ENCODE measurements at regions not wholly inside any gene's neighbourhood (a gene's known extent, or its start where the extent isn't known, plus 50 kb on each side); places are given as distances from the start of the nearest gene placed in this dataset.

DNA sequence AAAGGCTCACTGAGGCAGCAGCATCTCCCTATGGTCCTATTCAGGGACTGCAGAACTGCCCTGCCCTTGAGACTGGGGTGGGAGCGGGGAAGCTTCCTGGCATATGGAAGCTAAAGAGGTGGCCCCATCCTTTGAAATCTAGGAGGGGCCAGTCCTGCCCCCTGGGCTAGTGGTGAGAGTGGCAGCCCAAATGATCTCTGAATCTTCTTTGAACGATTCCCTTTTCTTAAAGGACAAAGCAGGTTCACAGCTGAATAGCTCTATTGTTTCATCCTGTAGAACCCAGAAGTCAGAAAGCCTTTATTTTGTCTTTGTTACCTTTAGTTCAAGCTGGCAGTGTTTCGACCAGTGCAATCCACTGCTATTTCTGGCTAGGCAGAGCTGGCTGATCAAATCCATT lies 741.9 kb downstream of the IRX1 start:
- no peaks in the 10 kb centered on the region for H4K20me1 ChIP-seq
- no peaks in the 10 kb centered on the region for H3K27me3 ChIP-seq
- H3K9me3 ChIP-seq (replicated peaks in 1 of 11), result peaks cover 0 to 18% (median 7%) of the 10 kb centered on the region in 11 experiments; a peak in 5 of 22 replicates
- H3K4me1 ChIP-seq, result no peaks in the 10 kb centered on the region
- no peak for TF ChIP-seq Cebpa-rat (IDR thresholded peaks at IDR 0.05)
- no peaks in the 10 kb centered on the region for H3K36me3 ChIP-seq
- H3K4me2 ChIP-seq, result no peak overlapping the region
- H3K27ac ChIP-seq, result no peak overlapping the region
- no peak overlapping the region for H3K9ac ChIP-seq
- no peak overlapping the region for H3K4me3 ChIP-seq

DNA sequence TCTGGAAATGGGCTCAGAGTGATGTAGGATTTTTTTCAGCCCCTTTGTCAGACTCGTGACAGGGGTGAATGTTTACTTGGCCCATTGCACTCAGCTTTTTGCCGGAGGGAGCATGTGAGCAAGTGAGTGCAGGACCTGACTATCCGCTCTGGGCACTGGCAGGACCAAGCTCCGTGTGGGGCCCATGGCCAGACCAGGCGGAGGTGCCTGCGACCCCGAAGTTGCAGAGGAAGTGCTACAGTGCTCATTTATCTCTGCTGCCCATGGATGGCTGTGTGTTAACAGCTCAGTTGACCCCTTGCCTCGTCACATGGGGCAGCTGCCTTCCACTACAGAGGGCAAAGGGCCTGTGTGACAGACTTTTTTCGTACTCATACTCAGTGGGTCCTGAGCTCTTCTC lies 744.3 kb downstream of the IRX1 start:
- H4K20me1 ChIP-seq, result no peaks in the 10 kb centered on the region
- H3K4me1 ChIP-seq, result no peaks in the 10 kb centered on the region
- no peak overlapping the region for H3K4me2 ChIP-seq
- no peak for TF ChIP-seq Cebpa-rat (IDR thresholded peaks at IDR 0.05)
- no peak overlapping the region for H3K27ac ChIP-seq
- no peak overlapping the region for H3K9ac ChIP-seq
- no peaks in the 10 kb centered on the region for H3K36me3 ChIP-seq
- no peak overlapping the region for H3K4me3 ChIP-seq
- peaks cover 0 to 17% (median 7%) of the 10 kb centered on the region in 11 experiments; a peak in 5 of 22 replicates for H3K9me3 ChIP-seq (replicated peaks in 1 of 11)
- H3K27me3 ChIP-seq, result no peaks in the 10 kb centered on the region

DNA sequence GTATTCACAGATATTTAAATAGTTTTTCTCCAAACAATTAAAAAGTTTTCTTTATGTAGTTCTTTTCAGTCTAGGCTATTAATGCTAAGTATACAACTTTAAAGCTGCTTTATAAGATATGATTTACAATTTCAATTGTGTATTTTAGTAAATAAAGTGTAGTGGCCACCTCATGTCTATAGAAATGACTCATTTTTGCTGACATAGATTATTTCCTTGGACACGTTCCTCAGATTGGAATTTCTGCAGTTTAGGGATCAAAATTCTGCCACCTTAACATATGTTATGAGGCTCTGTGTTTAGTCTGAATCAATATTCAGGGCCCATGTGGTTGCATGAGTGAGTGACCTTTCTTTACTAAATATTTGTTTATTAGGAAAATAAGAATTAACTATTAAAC lies 750.2 kb downstream of the IRX1 start:
- Histone ChIP-seq H3K4me2 (no peak overlapping the region), H4K20me1 (no peaks in the 10 kb centered on the region), H3K27me3 (no peaks in the 10 kb centered on the region), H3K4me1 (peaks cover 0 to 30% (median 9%) of the 10 kb centered on the region in 10 experiments; a peak in 13 of 20 replicates), H3K9ac (no peak overlapping the region), H3K27ac (no peak overlapping the region), H3K36me3 (no peaks in the 10 kb centered on the region), H3K4me3 (no peak overlapping the region), H3K9me3 (replicated peaks in 1 of 11) (peaks cover 0 to 10% (median 2%) of the 10 kb centered on the region in 11 experiments; a peak in 8 of 22 replicates)
- no peak for TF ChIP-seq Cebpa-rat (IDR thresholded peaks at IDR 0.05)

DNA sequence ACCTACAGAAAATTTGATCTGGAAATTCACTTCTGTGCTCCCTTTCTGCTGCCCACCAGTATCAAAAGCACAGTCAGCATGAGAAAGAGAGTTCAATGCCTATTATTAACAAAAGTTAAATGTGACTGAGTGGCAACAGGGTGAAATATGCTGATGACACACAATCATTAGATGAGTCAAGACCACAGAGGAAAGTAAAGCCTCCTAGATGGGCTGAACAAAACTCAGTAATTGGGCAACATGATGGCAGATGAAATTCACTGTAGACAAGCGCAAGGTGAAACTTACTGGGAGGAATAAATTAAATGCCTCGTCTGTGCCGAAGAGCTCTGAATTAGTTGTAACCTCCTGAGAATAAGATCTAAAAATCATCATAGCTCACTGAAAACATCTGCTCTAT lies 752.8 kb downstream of the IRX1 start:
- H3K4me1 ChIP-seq, result peaks cover 0 to 30% (median 9%) of the 10 kb centered on the region in 10 experiments; a peak in 13 of 20 replicates
- no peaks in the 10 kb centered on the region for H3K36me3 ChIP-seq
- TF ChIP-seq Cebpa-rat (IDR thresholded peaks at IDR 0.05), result no peak
- H3K27me3 ChIP-seq, result no peaks in the 10 kb centered on the region
- peak overlapping the region in 8 of 11 experiments; percentile 2 to 70 (median 28); a peak in 9 of 22 replicates for H3K4me2 ChIP-seq
- H3K9me3 ChIP-seq (replicated peaks in 1 of 11), result peaks cover 21 to 34% (median 26%) of the 10 kb centered on the region in 11 experiments
- H3K27ac ChIP-seq, result peak overlapping the region in 2 of 11 experiments; percentile 26 to 55; a peak in 4 of 22 replicates
- H3K4me3 ChIP-seq, result no peak overlapping the region
- H3K9ac ChIP-seq, result no peak overlapping the region
- H4K20me1 ChIP-seq, result no peaks in the 10 kb centered on the region

DNA sequence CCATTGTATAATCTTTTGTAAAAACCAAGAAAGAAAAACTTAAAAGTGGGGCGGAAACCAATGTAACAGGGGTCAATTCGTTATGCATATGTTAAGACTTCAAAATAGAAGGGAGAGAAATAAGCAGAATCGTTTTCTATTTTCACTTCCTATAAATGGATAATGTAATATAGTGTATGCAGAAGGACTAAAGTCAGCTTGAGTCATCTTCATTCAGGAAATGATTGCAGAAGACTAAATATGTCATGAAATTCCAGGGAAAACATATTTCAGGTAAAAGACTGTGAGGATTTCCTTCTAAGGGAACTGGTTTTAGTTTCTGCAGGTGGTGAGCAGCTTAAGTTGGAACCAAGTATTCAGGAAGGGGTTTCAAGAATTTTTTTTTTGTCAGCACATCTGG lies 753.3 kb downstream of the IRX1 start:
- H3K4me3 ChIP-seq, result no peak overlapping the region
- H3K9ac ChIP-seq, result no peak overlapping the region
- peak overlapping the region in 9 of 11 experiments; percentile 2 to 70 (median 27); a peak in 10 of 22 replicates for H3K4me2 ChIP-seq
- TF ChIP-seq Cebpa-rat (IDR thresholded peaks at IDR 0.05), result no peak
- H3K27me3 ChIP-seq, result no peaks in the 10 kb centered on the region
- H4K20me1 ChIP-seq, result no peaks in the 10 kb centered on the region
- peak overlapping the region in 2 of 11 experiments; percentile 26 to 55; a peak in 4 of 22 replicates for H3K27ac ChIP-seq
- no peaks in the 10 kb centered on the region for H3K36me3 ChIP-seq
- peaks cover 25 to 39% (median 31%) of the 10 kb centered on the region in 11 experiments for H3K9me3 ChIP-seq (replicated peaks in 1 of 11)
- peaks cover 0 to 30% (median 9%) of the 10 kb centered on the region in 10 experiments; a peak in 13 of 20 replicates for H3K4me1 ChIP-seq

DNA sequence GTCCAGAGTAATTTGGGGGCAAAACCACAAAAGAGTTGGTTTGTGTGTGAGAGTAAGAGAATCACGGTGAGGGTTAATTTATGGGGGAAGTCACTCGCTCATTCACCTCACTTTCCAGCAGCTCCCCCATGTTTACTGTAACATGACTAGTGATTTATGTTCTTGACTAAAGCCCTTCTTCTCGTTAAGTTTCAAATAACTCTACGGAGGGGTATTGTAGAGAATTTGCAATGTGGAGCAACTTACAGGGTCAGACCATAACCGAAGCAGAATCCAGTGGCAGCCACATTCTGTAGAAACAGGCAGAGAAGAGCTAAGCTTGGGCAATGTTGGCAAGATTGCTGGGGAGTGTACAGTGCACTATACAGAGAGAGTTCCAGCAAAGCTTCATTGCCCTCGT lies 760.6 kb downstream of the IRX1 start:
- H3K4me2 ChIP-seq, result no peak overlapping the region
- H3K27ac ChIP-seq, result no peak overlapping the region
- no peak overlapping the region for H3K4me3 ChIP-seq
- peaks cover 0 to 8% (median 2%) of the 10 kb centered on the region in 10 experiments; a peak in 13 of 20 replicates for H3K4me1 ChIP-seq
- H3K27me3 ChIP-seq, result no peaks in the 10 kb centered on the region
- H3K9ac ChIP-seq, result no peak overlapping the region
- H4K20me1 ChIP-seq, result no peaks in the 10 kb centered on the region
- no peak for TF ChIP-seq Cebpa-rat (IDR thresholded peaks at IDR 0.05)
- peaks cover 33 to 58% (median 38%) of the 10 kb centered on the region in 11 experiments for H3K9me3 ChIP-seq (replicated peaks in 1 of 11)
- no peaks in the 10 kb centered on the region for H3K36me3 ChIP-seq

DNA sequence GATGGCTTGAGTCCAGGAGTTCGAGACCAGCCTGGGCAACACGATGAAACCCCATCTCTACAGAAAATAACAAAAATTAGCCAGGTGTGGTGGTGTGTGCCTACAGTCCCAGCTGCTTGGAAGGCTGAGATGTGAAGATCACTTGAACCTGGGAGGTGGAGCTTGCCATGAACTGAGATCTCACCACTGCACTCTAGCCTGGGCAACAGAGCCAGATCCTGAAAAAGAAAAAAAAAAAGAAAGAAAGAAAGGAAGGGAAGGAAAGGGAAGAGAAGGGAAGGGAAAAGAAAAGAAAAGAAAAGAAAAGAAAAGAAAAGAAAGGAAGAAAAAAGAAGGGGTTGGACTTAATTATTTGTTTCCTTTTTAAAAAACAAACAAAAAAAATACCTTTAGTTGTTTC lies 764.2 kb downstream of the IRX1 start:
- peaks cover 6 to 25% (median 19%) of the 10 kb centered on the region in 10 experiments for H3K4me1 ChIP-seq
- no peaks in the 10 kb centered on the region for H3K36me3 ChIP-seq
- H3K27ac ChIP-seq, result no peak overlapping the region
- peaks cover 0 to 22% (median 4%) of the 10 kb centered on the region in 11 experiments; a peak in 10 of 22 replicates for H3K9me3 ChIP-seq (replicated peaks in 1 of 11)
- no peak for TF ChIP-seq Cebpa-rat (IDR thresholded peaks at IDR 0.05)
- no peak overlapping the region for H3K4me3 ChIP-seq
- no peaks in the 10 kb centered on the region for H3K27me3 ChIP-seq
- no peak overlapping the region for H3K9ac ChIP-seq
- H3K4me2 ChIP-seq, result no peak overlapping the region
- no peaks in the 10 kb centered on the region for H4K20me1 ChIP-seq

DNA sequence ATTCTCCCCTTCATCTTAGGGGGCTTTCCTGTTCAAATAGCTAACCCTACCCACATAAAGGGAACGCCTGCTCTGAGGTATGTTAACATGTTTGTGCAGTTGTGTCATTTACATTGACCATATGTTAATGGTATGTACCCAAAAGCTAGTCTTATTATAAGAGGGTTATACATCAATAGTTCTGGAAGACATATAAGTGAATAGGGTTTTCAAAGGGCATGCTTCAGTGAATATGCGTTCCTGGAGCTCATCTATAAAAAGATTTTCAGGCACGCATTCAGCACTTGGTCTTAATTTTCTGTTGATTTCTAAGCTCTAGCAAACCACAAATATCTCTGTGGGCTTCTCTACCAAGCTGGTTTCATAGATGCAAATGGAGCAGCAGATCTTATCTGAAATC lies 766.1 kb downstream of the IRX1 start:
- Histone ChIP-seq H3K9me3 (replicated peaks in 1 of 11) (peaks cover 0 to 16% (median 4%) of the 10 kb centered on the region in 11 experiments; a peak in 9 of 22 replicates), H3K27ac (no peak overlapping the region), H3K4me3 (no peak overlapping the region), H3K36me3 (no peaks in the 10 kb centered on the region), H3K9ac (no peak overlapping the region), H3K27me3 (no peaks in the 10 kb centered on the region), H3K4me2 (peak overlapping the region in 10 of 11 experiments; percentile 13 to 77 (median 62); a peak in 18 of 22 replicates), H4K20me1 (no peaks in the 10 kb centered on the region), H3K4me1 (peaks cover 6 to 25% (median 19%) of the 10 kb centered on the region in 10 experiments)
- no peak for TF ChIP-seq Cebpa-rat (IDR thresholded peaks at IDR 0.05)

DNA sequence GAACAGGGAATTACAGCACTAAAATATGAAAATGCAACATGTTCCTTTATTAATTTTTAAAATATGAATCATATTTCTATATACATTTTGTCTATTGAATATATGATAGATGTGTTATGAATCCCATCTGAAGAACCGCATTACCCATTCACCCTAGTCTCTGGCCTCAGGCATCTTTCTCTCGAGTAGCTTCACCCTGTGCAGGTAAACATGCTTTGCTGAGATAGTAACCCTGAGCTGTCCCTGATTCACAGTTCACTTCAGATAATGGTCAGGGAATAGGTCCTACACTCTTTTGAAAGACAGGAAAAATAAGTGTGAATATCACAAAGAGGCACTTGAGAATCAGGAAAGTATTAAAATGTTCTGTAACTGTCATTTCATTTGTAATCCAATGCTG lies 766.8 kb downstream of the IRX1 start:
- Histone ChIP-seq H3K4me2 (peak overlapping the region; percentile 6 to 77 (median 61); a peak in 18 of 22 replicates), H3K9me3 (replicated peaks in 1 of 11) (peaks cover 0 to 18% (median 6%) of the 10 kb centered on the region in 11 experiments; a peak in 9 of 22 replicates)
- TF ChIP-seq Cebpa-rat (IDR thresholded peaks at IDR 0.05), result no peak

DNA sequence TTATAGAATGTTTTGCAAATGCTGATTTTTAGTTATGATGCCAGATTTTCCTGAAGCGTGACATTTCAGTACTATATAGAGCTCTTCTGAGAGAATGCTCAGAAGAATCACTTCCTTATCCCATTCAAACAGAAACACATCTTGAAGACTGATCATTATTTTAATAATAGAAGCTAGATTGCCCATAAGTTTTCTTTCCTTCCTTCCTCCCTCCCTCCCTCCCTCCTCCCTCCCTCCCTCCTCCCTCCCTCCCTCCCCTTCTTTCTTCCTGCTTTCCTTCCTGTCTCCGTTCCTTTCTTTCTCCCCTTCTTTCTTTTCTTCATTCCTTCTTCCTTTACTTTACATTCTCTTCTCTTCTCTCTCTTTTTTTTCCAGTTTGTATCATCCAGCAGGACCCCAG lies 767.4 kb downstream of the IRX1 start:
- peak overlapping the region in 10 of 11 experiments; percentile 36 to 77 (median 62); a peak in 17 of 22 replicates for H3K4me2 ChIP-seq

More for the DNA sequence above, 766.8 kb downstream of the IRX1 start:
- no peaks in the 10 kb centered on the region for H3K36me3 ChIP-seq
- H3K27ac ChIP-seq, result peak overlapping the region in 2 of 11 experiments; percentile 17 to 21; a peak in 1 of 22 replicates
- H3K4me3 ChIP-seq, result no peak overlapping the region
- no peaks in the 10 kb centered on the region for H3K27me3 ChIP-seq
- H3K9ac ChIP-seq, result no peak overlapping the region
- H3K4me1 ChIP-seq, result peaks cover 6 to 25% (median 19%) of the 10 kb centered on the region in 10 experiments
- H4K20me1 ChIP-seq, result no peaks in the 10 kb centered on the region

More for the DNA sequence above, 767.4 kb downstream of the IRX1 start:
- no peaks in the 10 kb centered on the region for H3K27me3 ChIP-seq
- peaks cover 0 to 15% (median 3%) of the 10 kb centered on the region in 11 experiments; a peak in 9 of 22 replicates for H3K9me3 ChIP-seq (replicated peaks in 1 of 11)
- H3K27ac ChIP-seq, result no peak overlapping the region
- H3K36me3 ChIP-seq, result no peaks in the 10 kb centered on the region
- TF ChIP-seq Cebpa-rat (IDR thresholded peaks at IDR 0.05), result no peak
- H3K4me1 ChIP-seq, result peaks cover 6 to 28% (median 20%) of the 10 kb centered on the region in 10 experiments
- no peak overlapping the region for H3K4me3 ChIP-seq
- H3K9ac ChIP-seq, result no peak overlapping the region
- H4K20me1 ChIP-seq, result no peaks in the 10 kb centered on the region

Data from BLaER1 treated with 17β-estradiol and CSF1 and Interleukin-3, amounts not matched to agents 10 nM and 100 nM (cell line).